H9 (cell line): ENCODE measurements at regions not wholly inside any gene's neighbourhood (a gene's known extent, or its start where the extent isn't known, plus 50 kb on each side); places are given as distances from the start of the nearest gene placed in this dataset.

Experiments used
- DNase-seq: peaks from one replicate; pipeline ENCODE4 v3.0.0-alpha.2; 2017
- H2AFZ ChIP-seq: one replicate; pipeline ENCODE4 v1.6.1; 2013; ENCODE audit warnings: mild to moderate bottlenecking, low read length, control low read depth, moderate library complexity
- H2AK5ac ChIP-seq: 2 replicates; pipeline ENCODE4 v1.6.1; 2013; ENCODE audit warnings: low read length, control low read depth, mixed read lengths; ENCODE audit not compliant: insufficient read length
- H2BK120ac ChIP-seq: one replicate; pipeline ENCODE4 v1.6.1; 2013; ENCODE audit warnings: low read depth, mild to moderate bottlenecking, low read length, control low read depth, inconsistent platforms; ENCODE audit not compliant: poor library complexity, severe bottlenecking
- H2BK12ac ChIP-seq: 2 replicates; pipeline ENCODE4 v1.6.1; 2013; ENCODE audit warnings: low read length, control low read depth, mixed read lengths, low read depth; ENCODE audit not compliant: insufficient read length
- H2BK15ac ChIP-seq: 2 replicates; pipeline ENCODE4 v1.6.1; 2013; ENCODE audit warnings: low read depth, low read length, control low read depth
- H2BK20ac ChIP-seq: one replicate; pipeline ENCODE4 v1.6.1; 2013; ENCODE audit warnings: low read depth, mild to moderate bottlenecking, low read length, control low read depth, inconsistent platforms; ENCODE audit not compliant: poor library complexity, severe bottlenecking
- H2BK5ac ChIP-seq: 2 replicates; pipeline ENCODE4 v1.6.1; 2013; ENCODE audit warnings: low read length, control low read depth, mixed read lengths; ENCODE audit not compliant: insufficient read length
- H3K14ac ChIP-seq: 2 replicates; pipeline ENCODE4 v1.6.1; 2013; ENCODE audit warnings: low read length, control low read depth; ENCODE audit not compliant: insufficient read depth
- H3K18ac ChIP-seq: 2 replicates; pipeline ENCODE4 v1.6.1; 2013; ENCODE audit warnings: low read depth, mild to moderate bottlenecking, mixed read lengths, low read length, control low read depth; ENCODE audit not compliant: insufficient read length
- H3K23ac ChIP-seq: 2 replicates; pipeline ENCODE4 v1.6.1; 2013; ENCODE audit warnings: low read length, control low read depth, mixed read lengths, low read depth; ENCODE audit not compliant: insufficient read length
- H3K23me2 ChIP-seq: 2 replicates; pipeline ENCODE4 v1.6.1; 2013; ENCODE audit warnings: low read depth, mild to moderate bottlenecking, mixed read lengths, low read length, control low read depth; ENCODE audit not compliant: insufficient read length, poor library complexity, severe bottlenecking
- H3K27ac ChIP-seq: 2 replicates; pipeline ENCODE4 v1.5.1; 2013; ENCODE audit warnings: low read length, control low read depth, mixed read lengths, low read depth; ENCODE audit not compliant: insufficient read length
- H3K27me3 ChIP-seq: 2 replicates; pipeline ENCODE4 v1.6.1; 2013; ENCODE audit warnings: low read length, control low read depth, inconsistent platforms; ENCODE audit not compliant: insufficient read depth
- H3K4ac ChIP-seq: 2 replicates; pipeline ENCODE4 v1.6.1; 2013; ENCODE audit warnings: low read depth, mild to moderate bottlenecking, control low read depth, inconsistent platforms, low read length, moderate library complexity
- H3K4me1 ChIP-seq: 2 replicates; pipeline ENCODE4 v1.6.1; 2013; ENCODE audit warnings: low read length, control low read depth, inconsistent platforms; ENCODE audit not compliant: insufficient read depth
- H3K4me2 ChIP-seq: 2 replicates; pipeline ENCODE4 v1.6.1; 2013; ENCODE audit warnings: low read length, control low read depth, mixed read lengths; ENCODE audit not compliant: insufficient read length, insufficient read depth
- H3K56ac ChIP-seq: 2 replicates; pipeline ENCODE4 v1.6.1; 2013; ENCODE audit warnings: low read depth, mild to moderate bottlenecking, mixed read lengths, low read length, control low read depth; ENCODE audit not compliant: insufficient read length
- H3K79me1 ChIP-seq: 2 replicates; pipeline ENCODE4 v1.6.1; 2013; ENCODE audit warnings: low read depth, mild to moderate bottlenecking, moderate library complexity, low read length, control low read depth, inconsistent platforms; ENCODE audit not compliant: insufficient read depth, poor library complexity, severe bottlenecking
- H3K79me2 ChIP-seq: 2 replicates; pipeline ENCODE4 v1.6.1; 2013; ENCODE audit warnings: low read length, control low read depth, inconsistent platforms; ENCODE audit not compliant: insufficient read depth
- H3K9ac ChIP-seq: 2 replicates; pipeline ENCODE4 v1.6.1; 2013; ENCODE audit warnings: low read length, control low read depth, mixed read lengths; ENCODE audit not compliant: insufficient read length; ENCODE audit errors: extremely low read depth
- H3K9me3 ChIP-seq: one replicate; pipeline ENCODE4 v1.6.1; 2013; ENCODE audit warnings: low read depth, low read length, inconsistent platforms; ENCODE audit not compliant: control insufficient read depth
- H3T11ph ChIP-seq: one replicate; pipeline ENCODE4 v1.6.1; 2013; ENCODE audit warnings: mild to moderate bottlenecking, low read length, control low read depth, inconsistent platforms
- H4K20me1 ChIP-seq: one replicate; pipeline ENCODE4 v1.6.1; 2013; ENCODE audit not compliant: control insufficient read depth, insufficient read length, insufficient read depth
- H4K5ac ChIP-seq: 2 replicates; pipeline ENCODE4 v1.6.1; 2013; ENCODE audit warnings: low read depth, mild to moderate bottlenecking, mixed read lengths, low read length, control low read depth; ENCODE audit not compliant: insufficient read length
- H4K8ac ChIP-seq: replicated peaks from 2 replicates; pipeline ENCODE4 v1.6.1; 2013; ENCODE audit warnings: low read length, control low read depth, mixed read lengths, low read depth; ENCODE audit not compliant: insufficient read length
- H4K91ac ChIP-seq: 2 replicates; pipeline ENCODE4 v1.6.1; 2013; ENCODE audit warnings: low read depth, mild to moderate bottlenecking, moderate library complexity, mixed read lengths, low read length, control low read depth; ENCODE audit not compliant: insufficient read length
- H3K27ac Mint-ChIP-seq, 3 experiments: 2 replicates in 2 of 3; 3 replicates in 1 of 3; pipeline ENCODE4 v1.8.0; 2020 to 2021; ENCODE audit warnings: mixed read lengths in 3 of 3, mild to moderate bottlenecking in 1 of 3, moderate library complexity in 1 of 3
- H3K27me3 Mint-ChIP-seq: 2 replicates; pipeline ENCODE4 v1.8.0; 2021; ENCODE audit warnings: low read depth, mild to moderate bottlenecking, moderate library complexity, mixed read lengths
- H3K36me3 Mint-ChIP-seq, 3 experiments: 2 replicates in 2 of 3; 3 replicates in 1 of 3; pipeline ENCODE4 v1.8.0; 2020 to 2021; ENCODE audit warnings: low read depth in 3 of 3, mixed read lengths in 3 of 3; ENCODE audit not compliant: insufficient read depth in 1 of 3
- H3K4me1 Mint-ChIP-seq, 2 experiments: 2 replicates each; pipeline ENCODE4 v1.8.0; 2020; ENCODE audit warnings: mixed read lengths in 2 of 2
- H3K4me3 Mint-ChIP-seq, 2 experiments: 2 replicates in 1 of 2; 3 replicates in 1 of 2; pipeline ENCODE4 v1.8.0; 2020 to 2021; ENCODE audit warnings: mild to moderate bottlenecking in 2 of 2, mixed read lengths in 2 of 2, moderate library complexity in 1 of 2
- H3K9me3 Mint-ChIP-seq, 2 experiments: 2 replicates in 1 of 2; 3 replicates in 1 of 2; pipeline ENCODE4 v1.8.0; 2020; ENCODE audit warnings: mild to moderate bottlenecking in 2 of 2, mixed read lengths in 2 of 2, moderate library complexity in 1 of 2
- WGBS: extraction: QIAGEN DNeasy Blood & Tissue Kit; methylation state at CpG from one replicate; pipeline ENCODE4 v1.1.7; 2013; ENCODE audit warnings: missing lambda C conversion rate, low lambda C conversion rate, mixed read lengths; ENCODE audit not compliant: insufficient read length; ENCODE audit errors: extremely low coverage; 5-methylcytosine and 5-hydroxymethylcytosine counted together
- TF ChIP-seq, protein P1 (sequence below): fragments of 200-600 bp; sonication (generic); conservative IDR thresholded peaks from 3 replicates; pipeline ENCODE4 v1.8.0; 2021; ENCODE audit warnings: antibody characterized with exemption, mild to moderate bottlenecking

DNA sequence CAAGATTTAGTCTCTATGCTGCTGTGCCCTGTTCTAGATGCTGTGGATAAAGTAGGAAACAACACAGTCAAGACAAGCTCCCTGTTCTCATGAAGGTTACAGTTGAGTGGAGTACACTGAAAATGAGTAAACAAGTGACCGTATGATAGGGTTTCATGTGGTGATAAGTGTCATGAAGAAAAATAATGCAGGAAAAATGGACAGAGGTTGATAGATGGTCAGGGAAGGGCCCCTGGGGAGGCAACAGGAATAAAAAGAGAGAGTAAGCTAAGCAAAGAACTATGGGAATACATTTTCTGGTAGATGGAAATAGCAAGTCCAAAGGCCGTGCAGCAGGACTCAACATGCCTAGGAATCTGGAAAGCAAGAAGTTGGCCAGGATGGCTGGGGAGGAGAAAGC is 394.0 kb downstream of the DTHD1 start:
- TF ChIP-seq, protein P1, sequence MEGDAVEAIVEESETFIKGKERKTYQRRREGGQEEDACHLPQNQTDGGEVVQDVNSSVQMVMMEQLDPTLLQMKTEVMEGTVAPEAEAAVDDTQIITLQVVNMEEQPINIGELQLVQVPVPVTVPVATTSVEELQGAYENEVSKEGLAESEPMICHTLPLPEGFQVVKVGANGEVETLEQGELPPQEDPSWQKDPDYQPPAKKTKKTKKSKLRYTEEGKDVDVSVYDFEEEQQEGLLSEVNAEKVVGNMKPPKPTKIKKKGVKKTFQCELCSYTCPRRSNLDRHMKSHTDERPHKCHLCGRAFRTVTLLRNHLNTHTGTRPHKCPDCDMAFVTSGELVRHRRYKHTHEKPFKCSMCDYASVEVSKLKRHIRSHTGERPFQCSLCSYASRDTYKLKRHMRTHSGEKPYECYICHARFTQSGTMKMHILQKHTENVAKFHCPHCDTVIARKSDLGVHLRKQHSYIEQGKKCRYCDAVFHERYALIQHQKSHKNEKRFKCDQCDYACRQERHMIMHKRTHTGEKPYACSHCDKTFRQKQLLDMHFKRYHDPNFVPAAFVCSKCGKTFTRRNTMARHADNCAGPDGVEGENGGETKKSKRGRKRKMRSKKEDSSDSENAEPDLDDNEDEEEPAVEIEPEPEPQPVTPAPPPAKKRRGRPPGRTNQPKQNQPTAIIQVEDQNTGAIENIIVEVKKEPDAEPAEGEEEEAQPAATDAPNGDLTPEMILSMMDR: no peak
- H3K4me3 Mint-ChIP-seq: no peak overlapping the region
- H4K20me1 ChIP-seq: no peaks in the 10 kb centered on the region
- no peaks in the 10 kb centered on the region; the same call in 1 of the 2 replicates for H3K27me3 Mint-ChIP-seq
- H4K5ac ChIP-seq: no peak overlapping the region
- H2BK15ac ChIP-seq: no peak overlapping the region
- no CpG with 5 or more reads among the region's 2 CpGs for WGBS
- H3T11ph ChIP-seq: no peak overlapping the region
- no peaks in the 10 kb centered on the region for H3K9me3 ChIP-seq
- H3K9me3 Mint-ChIP-seq: no peaks in the 10 kb centered on the region; a peak in 2 of 5 replicates
- H3K18ac ChIP-seq: no peak overlapping the region
- no peak overlapping the region for H2AFZ ChIP-seq
- H3K9ac ChIP-seq: no peak overlapping the region
- no peak overlapping the region for H2BK5ac ChIP-seq
- H3K79me2 ChIP-seq: no peaks in the 10 kb centered on the region
- no peaks in the 10 kb centered on the region for H3K79me1 ChIP-seq
- H4K91ac ChIP-seq: no peak overlapping the region
- no peak overlapping the region for H4K8ac ChIP-seq
- peaks cover 11 to 13% of the 10 kb centered on the region in 2 experiments; a peak in 3 of 4 replicates for H3K4me1 Mint-ChIP-seq
- H2BK12ac ChIP-seq: no peak overlapping the region
- no peak overlapping the region for H3K56ac ChIP-seq
- no peak overlapping the region for H3K27ac ChIP-seq
- H2BK20ac ChIP-seq: no peak overlapping the region
- no peak overlapping the region for H3K4ac ChIP-seq
- no peak for DNase-seq
- no peak overlapping the region for H3K23ac ChIP-seq
- no peak overlapping the region for H3K27ac Mint-ChIP-seq
- no peak overlapping the region for H2BK120ac ChIP-seq
- H2AK5ac ChIP-seq: no peak overlapping the region
- no peaks in the 10 kb centered on the region for H3K36me3 Mint-ChIP-seq
- no peak overlapping the region for H3K14ac ChIP-seq
- H3K27me3 ChIP-seq: no peaks in the 10 kb centered on the region
- no peaks in the 10 kb centered on the region for H3K23me2 ChIP-seq
- no peaks in the 10 kb centered on the region for H3K4me1 ChIP-seq
- no peak overlapping the region for H3K4me2 ChIP-seq
